HG02981 (cell line): ENCODE measurements at regions not wholly inside any gene's neighbourhood (a gene's known extent, or its start where the extent isn't known, plus 50 kb on each side); places are given as distances from the start of the nearest gene placed in this dataset.

Experiments used
- ATAC-seq: cut with Tn5 transposase; IDR thresholded peaks from one replicate; pipeline ENCODE4 v1.9.1; 2021; ENCODE audit warnings: mild to moderate bottlenecking, moderate library complexity; ENCODE audit not compliant: unreplicated experiment

- ATAC-seq: no peak
These were observed 834.2 kb upstream of the CXADR start for GRCh38 chr21:16678429-16679160.

GRCh38 chr21:16695074-16695473, 817.8 kb upstream of the CXADR start:
- ATAC-seq: no peak

- no peak for ATAC-seq
These were observed 805.6 kb upstream of the CXADR start for GRCh38 chr21:16707274-16707673.

GRCh38 chr21:16708101-16708835, 804.6 kb upstream of the CXADR start:
- ATAC-seq: no peak

GRCh38 chr21:16709866-16710550, 802.8 kb upstream of the CXADR start:
- no peak for ATAC-seq

- ATAC-seq: no peak
These were observed 801.1 kb upstream of the CXADR start for GRCh38 chr21:16711757-16712156.

GRCh38 chr21:16713331-16714117, 799.3 kb upstream of the CXADR start:
- no peak for ATAC-seq

GRCh38 chr21:16740511-16740910, 772.3 kb upstream of the CXADR start:
- no peak for ATAC-seq

- no peak for ATAC-seq
These were observed 771.6 kb upstream of the CXADR start for GRCh38 chr21:16741141-16741665.

- no peak for ATAC-seq
These were observed 770.7 kb upstream of the CXADR start for GRCh38 chr21:16742131-16742641.

GRCh38 chr21:16742741-16743140, 770.1 kb upstream of the CXADR start:
- ATAC-seq: no peak

- no peak for ATAC-seq
These were observed 769.5 kb upstream of the CXADR start for GRCh38 chr21:16743317-16743716.

- no peak for ATAC-seq
These were observed 761.9 kb upstream of the CXADR start for GRCh38 chr21:16750926-16751325.

- ATAC-seq: no peak
These were observed 761.0 kb upstream of the CXADR start for GRCh38 chr21:16751695-16752474.

GRCh38 chr21:16752475-16752857, 760.4 kb upstream of the CXADR start:
- ATAC-seq: no peak

GRCh38 chr21:16755061-16755460, 757.8 kb upstream of the CXADR start:
- no peak for ATAC-seq

- ATAC-seq: no peak
These were observed 745.6 kb upstream of the CXADR start for GRCh38 chr21:16767201-16767600.

- ATAC-seq: no peak
These were observed 744.7 kb upstream of the CXADR start for GRCh38 chr21:16768096-16768495.

GRCh38 chr21:16770266-16770665, 742.6 kb upstream of the CXADR start:
- no peak for ATAC-seq

GRCh38 chr21:16773206-16773605, 739.6 kb upstream of the CXADR start:
- no peak for ATAC-seq
